CD1c-positive myeloid dendritic cell (primary cell): ENCODE measurements at regions not wholly inside any gene's neighbourhood (a gene's known extent, or its start where the extent isn't known, plus 50 kb on each side); places are given as distances from the start of the nearest gene placed in this dataset.
A peak's percentile ranks its signal among the peaks of the same experiment; 100 is the strongest.
"Not testable (repeated sequence)": the region's sequence is repeated elsewhere in the genome, so short reads cannot be mapped to it uniquely, and the experiment has no call there.

ENCODE experiments used
- DNase-seq: peaks from one replicate; pipeline ENCODE4 v3.0.0-alpha.2; 2016; ENCODE audit errors: extremely low spot score

GRCh38 chr10:100638969-100639368, 103.2 kb downstream of the HIF1AN start:
- DNase-seq: not testable (repeated sequence)

GRCh38 chr10:100642295-100642994, 102.9 kb upstream of the PAX2 start:
- DNase-seq: no peak

DNA sequence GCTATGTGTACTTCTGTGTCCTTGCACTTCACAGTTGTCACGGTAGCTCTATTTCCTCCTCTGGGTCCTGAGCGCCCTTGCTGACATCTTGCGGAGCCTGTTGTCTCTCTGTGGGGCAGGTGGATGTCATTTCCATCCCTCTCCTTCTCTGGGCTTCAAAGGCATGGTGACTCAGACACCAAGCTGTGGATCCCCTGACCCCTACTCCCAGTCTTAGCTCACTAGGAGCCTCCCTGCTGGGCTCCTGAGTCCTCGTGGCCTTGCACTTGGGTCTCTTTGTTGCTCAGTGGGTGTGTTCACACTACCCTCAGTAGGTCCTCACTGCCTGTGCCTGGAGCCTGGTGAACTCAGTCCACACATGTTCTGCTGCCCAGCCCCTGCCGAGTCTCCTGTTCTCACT, 100.3 kb upstream of the PAX2 start:
- DNase-seq: no peak

DNA sequence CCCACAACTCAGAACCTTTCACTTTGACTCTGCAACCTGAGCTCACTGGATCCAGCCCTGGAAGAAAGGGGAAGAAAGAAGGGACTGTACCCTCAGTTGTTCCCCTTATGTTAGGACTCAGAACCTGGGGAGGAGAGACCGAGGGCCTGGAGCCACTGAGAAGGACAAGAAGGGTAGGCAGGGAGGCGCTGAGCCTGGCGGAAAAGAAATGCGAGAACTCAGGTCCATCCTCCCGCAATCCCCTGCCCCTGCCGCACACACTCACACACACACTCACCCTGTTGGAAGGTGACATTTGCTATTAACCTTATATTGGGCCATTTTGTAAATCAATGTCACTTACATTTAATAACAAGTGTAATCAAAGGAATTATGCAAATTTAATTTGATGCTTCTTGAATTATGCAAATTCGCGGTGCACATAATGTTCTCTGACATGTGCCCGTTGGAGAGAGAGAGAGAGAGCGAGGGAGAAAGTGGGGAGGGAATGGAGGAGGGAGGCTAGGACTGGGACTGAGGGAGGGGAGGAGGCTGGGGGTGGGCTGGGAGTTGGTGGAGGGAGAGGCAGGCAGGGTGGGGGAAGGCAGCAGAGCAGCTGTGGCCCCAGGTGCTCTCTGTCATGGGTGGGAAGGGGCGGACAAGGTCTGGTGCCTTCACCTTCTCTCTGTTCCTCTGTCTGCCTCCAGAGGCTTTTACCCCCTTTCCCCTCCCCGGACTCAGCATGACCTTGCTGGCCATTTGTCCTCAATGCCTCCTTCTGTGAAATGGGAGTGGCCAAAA, 99.6 kb upstream of the PAX2 start:
- DNase-seq: no peak

DNA sequence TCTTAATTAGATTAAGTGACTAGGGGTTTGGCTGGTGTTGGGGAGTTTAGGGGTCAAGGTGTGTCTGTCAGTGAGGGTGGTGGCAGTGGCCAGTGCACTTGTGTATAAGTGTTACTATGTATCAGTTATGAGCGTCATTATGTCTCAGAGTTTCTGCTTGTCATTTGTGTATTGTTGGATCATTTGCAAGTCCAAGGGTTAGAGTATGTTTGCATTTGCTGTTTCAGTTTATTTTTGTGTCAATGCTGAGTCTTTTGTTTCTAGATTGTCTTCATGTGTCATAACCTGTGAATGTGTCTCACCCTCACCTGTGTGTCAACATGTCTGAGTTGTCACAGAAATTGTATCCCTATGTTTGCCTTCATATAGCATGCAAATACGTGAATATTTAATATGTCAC, 97.5 kb upstream of the PAX2 start:
- DNase-seq: no peak

GRCh38 chr10:100650693-100651092, 94.7 kb upstream of the PAX2 start:
- DNase-seq: no peak

DNA sequence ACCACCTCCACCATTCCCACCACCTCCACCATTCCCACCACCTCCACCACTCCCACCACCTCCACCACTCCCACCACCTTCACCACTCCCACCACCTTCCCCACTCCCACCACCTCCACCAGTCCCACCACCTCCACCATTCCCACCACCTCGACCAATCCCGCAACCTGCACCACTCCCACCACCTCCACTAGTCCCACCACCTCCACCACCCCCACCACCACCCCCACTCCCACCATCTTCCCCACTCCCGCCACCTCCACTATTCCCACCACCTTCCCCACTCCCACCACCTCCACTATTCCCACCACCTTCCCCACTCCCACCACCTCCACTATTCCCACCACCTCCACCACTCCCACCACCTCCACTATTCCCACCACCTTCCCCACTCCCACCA, 94.3 kb upstream of the PAX2 start:
- DNase-seq: not testable (repeated sequence)

DNA sequence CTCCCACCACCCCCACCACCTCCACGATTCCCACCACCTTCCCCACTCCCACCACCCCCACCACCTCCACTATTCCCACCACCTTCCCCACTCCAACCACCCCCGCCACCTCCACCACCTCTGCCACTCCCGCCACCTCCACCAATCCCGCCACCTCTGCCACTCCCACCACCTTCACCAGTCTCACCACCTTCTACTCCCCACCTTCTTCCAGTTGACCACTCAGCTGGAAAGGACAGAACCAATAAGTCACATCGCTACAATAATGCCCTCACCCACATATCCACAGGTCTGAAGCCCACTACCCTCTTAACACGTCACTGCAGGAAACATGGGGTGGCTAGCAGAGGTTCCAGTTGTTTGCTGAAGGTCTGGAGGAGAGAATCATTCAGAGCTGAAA, 93.5 kb upstream of the PAX2 start:
- no peak for DNase-seq

- DNase-seq: no peak
These were observed 92.8 kb upstream of the PAX2 start for GRCh38 chr10:100652406-100653135.

DNA sequence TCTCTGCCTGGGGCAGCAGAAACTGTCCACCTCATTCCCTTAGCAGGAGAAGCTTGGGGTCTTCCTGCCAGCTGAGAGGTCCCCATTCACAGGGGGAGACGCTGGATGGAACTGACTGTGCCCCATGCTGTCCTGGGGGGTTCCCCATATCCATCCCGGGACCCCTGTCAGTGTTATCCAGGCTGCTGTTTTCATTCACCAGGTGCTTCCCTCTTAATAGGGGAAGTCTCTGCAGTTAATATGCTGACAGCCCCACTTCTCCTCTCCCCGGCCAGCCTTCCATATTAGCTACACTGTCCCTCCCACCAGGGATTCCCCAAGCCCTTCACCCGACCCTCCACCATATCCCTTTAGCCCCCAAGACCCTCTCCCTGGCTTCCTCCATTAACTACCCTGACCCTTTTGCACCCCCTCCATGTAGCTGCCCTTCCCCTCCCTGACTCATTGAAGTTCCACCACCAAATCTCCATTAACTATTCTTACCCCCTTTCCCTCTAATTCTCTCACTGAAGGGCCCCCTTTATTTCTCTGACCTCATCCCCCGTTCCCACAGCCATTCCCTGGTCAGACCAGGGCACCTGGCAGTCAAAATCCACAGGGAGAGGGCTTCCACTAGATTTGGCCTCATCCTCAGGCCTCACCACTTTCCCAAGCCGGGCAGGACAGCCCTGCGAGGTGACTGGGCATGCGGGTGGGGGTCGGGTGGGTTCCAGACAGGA, 92.0 kb upstream of the PAX2 start:
- DNase-seq: no peak

DNA sequence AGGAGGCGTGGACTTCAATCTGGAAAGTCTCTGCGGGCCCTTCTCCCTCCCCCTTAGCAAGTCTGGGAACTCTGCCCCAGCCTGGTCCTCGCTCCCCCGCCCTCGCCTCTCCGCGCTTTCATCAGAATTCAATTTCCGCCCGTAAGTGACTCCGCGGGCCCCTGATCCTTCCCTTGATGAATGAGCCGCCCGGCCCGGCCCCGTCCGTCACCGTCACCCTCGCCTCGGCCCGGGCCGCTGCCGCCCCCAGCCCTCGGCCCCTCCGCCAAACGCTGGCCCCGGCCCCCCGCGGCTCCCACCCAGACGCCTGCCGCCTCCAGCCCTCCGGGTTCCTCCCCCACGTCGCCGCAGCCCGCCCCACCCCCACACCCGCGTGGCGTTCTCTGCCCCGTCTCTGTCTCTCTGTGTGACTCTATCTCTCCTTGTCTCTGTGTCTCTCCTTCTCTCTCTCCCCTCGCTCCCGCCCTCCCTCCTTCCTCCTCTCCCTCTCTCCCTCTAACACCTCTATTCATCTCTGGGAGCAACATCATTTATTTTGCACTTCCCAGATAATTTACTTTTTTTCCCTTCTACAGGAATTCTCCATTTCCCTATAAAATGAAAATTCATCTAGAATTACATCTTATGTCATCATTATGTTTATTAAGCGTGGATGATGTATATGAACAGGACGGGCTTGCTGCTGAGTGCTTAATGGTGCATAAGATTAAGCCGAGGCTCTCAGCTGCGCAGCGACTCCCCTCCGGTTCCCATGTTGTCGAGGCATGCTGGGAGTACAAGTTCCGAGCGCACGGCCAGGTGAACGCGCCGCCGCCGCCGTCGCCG, 91.2 kb upstream of the PAX2 start:
- no peak for DNase-seq

DNA sequence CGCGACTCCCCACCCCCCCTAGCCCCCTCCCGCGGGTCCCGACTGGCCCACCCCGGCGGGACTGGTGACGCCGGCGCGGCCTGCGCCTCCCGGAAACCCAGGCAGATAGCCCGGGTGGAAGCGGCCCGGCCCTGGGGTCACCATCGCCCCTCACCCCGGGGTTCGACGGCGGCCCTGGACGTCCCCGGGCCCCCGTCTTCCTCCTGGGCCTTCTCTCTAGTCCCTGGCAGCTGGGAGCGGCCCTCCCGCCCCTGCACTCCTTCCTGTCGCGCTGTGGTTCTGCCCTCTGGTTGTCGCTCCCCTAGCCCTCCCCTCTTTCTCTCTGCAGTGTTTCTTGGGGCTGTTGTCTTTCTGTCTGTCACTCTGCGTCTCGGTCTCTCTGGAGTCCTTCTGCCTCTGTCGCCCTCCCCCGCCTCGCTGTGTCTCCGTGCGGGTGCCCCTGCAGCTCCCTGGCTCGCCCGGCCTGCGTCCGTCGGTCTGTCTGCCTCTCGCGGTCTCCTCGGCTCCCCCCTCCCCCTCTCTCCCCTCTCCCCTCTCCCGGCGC, 90.5 kb upstream of the PAX2 start:
- no peak for DNase-seq

GRCh38 chr10:100655326-100655759, 90.0 kb upstream of the PAX2 start:
- no peak for DNase-seq

DNA sequence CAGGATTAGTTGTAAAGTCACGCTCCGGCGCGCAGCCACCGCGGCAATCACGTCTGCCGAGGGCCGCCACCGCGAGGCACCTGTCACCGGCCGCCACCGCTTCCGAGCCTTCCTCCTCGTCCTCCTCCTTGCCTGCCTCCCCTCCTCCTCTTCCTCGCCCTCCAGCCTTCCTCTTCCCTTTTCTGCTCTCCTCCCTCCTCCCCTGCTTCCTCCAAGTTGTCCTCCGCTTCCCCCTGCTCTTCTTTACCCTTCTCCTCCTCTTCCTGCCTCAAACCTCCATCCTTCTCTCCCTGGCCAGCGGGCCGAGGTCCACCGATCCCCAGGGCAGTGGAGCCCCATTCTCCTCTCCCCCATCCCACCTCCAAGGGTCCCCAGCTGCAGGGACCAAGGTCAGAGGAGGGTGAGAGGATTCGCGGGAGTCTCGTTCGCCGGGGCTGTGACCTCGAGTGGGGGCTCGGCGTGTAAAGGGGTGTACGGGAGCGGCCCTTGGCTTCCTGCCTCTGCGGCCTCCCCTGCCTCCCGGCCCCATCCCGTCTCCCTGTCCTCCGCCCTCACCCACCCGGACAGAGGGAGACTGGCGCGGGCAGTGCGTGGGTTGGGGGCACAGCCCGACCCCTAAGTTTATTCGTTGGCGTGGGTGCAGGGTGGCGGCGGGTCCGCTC, 89.5 kb upstream of the PAX2 start:
- no peak for DNase-seq

DNA sequence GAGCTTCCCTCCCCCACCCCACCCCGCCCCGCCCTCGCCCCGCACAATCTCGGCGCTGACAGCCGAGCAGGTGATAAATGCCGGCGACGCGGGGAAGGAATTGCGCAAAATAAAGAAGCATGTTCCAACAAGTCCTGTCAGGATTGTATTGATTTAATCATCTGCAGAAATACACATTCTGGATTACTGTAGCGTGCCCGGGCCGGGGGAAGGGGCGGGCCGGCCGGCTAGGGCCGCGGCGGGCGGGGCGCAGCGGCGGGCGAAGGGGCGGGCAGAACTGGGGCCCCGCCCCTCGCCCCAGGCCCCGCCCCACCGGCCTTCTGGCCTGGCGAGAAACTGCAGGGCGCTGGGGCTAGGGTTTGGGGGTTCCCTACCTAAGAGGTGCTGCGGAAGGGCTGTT, 88.9 kb upstream of the PAX2 start:
- DNase-seq: peak; percentile 19

GRCh38 chr10:100658269-100658668, 87.1 kb upstream of the PAX2 start:
- no peak for DNase-seq

- DNase-seq: no peak
These were observed 85.9 kb upstream of the PAX2 start for GRCh38 chr10:100659361-100660098.

DNA sequence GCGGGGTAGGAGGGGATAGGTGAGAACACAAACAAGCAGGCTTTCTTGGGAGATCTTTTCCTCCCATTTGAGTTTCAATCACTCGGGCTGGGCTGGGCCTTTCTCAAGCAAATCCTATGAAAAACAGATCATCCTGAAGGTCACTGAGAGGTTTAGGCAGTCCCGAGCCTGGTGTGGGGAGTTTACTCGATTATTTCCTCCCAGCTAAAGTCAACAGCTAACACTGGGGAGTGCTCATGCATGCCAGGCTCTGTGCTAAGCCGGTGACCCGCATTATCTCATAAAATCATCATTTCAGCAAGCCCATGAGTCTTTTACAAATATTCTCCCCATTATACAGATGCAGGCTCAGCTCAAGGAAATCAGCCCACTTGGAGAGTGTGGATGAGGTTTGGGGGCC, 85.0 kb upstream of the PAX2 start:
- no peak for DNase-seq

DNA sequence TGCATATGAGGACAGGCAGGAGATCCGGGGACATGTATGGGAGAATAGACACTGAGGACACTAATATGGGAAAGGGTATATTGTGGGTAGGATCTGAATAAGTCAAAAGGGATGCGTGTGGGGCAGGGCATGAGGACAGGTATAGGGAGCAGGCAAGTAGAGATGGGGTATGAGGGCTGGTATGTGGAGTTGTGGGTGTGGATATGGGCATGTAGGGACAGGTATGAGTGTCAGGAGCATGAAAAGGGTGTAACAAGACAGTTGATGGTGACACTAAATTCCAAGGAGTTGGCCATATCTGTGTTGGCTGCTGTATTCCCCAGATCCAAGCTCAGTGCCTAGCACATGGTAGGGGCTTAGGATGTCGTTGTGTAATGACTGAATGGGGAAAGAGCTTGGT, 84.4 kb upstream of the PAX2 start:
- DNase-seq: no peak

DNA sequence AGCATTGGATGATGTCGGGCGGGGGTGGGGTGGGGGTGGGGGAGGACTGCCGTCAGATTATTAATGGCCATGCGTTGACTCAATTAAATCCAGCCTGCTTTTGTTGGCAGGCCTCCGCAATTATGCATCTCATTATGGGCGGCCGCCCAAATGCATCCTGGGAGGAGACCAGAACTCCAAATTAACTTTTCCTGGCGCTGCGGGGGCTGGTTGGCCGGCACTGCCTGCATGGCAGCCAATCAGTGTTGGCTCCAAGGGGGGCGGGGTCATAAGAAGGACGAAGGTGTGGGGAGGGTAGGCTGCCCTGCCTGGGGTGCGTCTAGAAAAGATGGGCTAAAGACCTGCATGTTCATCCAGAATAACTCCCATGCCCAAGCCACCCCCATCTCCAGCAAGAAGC, 83.9 kb upstream of the PAX2 start:
- DNase-seq: no peak
